ENCODE measurements at regions not wholly inside any gene's neighbourhood (a gene's known extent, or its start where the extent isn't known, plus 50 kb on each side); places are given as distances from the start of the nearest gene placed in this dataset.

DNA sequence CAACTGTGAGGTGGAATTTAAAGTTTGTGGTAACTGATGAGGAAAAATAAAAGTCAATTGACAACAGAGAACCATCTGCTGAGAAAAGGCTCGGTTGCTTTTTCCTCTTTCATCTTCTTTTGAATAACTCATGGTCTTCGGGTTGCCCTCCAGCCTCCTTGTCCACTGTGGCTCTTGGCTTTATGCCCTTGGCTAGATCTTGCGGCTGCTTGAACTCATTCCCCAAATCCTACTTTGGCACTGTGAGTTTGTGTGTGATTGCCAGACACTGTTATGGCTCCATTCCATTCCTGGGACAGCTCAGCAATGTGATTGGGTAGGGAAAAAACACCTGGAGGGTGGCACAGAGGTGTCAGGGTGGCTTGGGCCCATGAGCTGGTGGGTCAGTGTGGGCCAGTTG, 387.4 kb downstream of the DLEU7 start:
- Histone ChIP-seq H3K9me3 (ENCODE audit: control insufficient read depth in 2 of 2, insufficient read depth in 1 of 2, low read depth in 1 of 2, low read length in 1 of 2) (no peaks in the 10 kb centered on the region), H3K4me3 (ENCODE audit: low read depth in 1 of 2, low read length in 2 of 2) (no peak overlapping the region), H3K36me3 (ENCODE audit: control insufficient read depth in 2 of 2, insufficient read depth in 2 of 2, low read length in 1 of 2) (no peaks in the 10 kb centered on the region), H3K4me1 (ENCODE audit: control insufficient read depth in 2 of 2, insufficient read depth in 2 of 2, low read length in 1 of 2) (peaks cover 0 to 11% of the 10 kb centered on the region in 2 donors), H3K27ac (ENCODE audit: low read depth in 2 of 2, low read length in 1 of 2) (no peak overlapping the region), H3K27me3 (ENCODE audit: control insufficient read depth in 1 of 2, insufficient read depth in 2 of 2, low read length in 2 of 2) (peaks cover 0 to 4% of the 10 kb centered on the region in 2 donors)
- WGBS, 2 donors, result 33 to 44% methylated on average over 3 of the region's 3 CpGs

DNA sequence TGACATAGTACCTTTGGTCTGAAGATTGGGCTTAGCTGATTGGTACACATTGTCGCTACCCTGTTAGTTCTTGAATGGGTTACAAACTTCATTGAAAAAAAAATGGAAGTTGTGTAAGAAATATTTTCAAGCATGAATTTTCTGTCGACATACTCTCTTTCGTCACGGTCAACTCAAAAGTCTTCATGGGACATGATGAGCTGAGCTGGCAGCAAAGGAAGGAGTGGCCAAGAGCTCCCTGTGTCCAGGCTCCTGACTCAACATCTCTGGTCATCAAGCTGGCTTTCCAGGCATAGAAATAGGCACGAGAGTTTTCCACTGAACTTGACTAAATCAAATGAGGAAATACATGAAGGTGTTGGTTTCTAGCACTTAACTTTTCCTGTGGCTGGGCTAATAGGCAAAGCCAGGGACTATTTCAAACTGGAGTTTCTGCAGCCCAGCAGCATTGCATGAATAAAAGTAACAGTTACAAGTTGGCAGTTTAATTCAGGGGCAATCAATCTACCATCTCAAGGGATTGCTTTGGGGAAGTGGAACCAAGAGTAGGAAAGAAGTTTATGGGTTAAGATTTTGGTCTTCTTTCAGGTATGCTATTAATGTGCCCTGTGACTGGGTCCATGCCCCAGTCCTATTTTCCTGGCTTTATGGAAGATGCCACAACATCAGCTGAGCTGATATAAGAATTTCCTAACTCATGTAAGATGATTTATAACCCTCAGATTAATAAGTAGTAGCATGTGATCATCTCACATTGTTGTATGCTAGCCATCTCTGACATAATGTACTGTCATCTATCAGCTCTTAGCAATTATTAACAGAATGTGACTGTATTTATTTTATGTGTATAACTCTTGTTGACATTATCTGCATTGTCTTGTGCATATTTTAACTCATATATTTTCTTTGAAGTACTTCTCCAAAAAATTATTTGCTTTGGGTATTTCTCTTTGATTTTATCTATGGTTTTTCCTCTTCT, 385.8 kb downstream of the DLEU7 start:
- Histone ChIP-seq H3K9me3 (ENCODE audit: control insufficient read depth in 2 of 2, insufficient read depth in 1 of 2, low read depth in 1 of 2, low read length in 1 of 2) (no peaks in the 10 kb centered on the region), H3K27ac (ENCODE audit: low read depth in 2 of 2, low read length in 1 of 2) (no peak overlapping the region), H3K4me3 (ENCODE audit: low read depth in 1 of 2, low read length in 2 of 2) (no peak overlapping the region), H3K36me3 (ENCODE audit: control insufficient read depth in 2 of 2, insufficient read depth in 2 of 2, low read length in 1 of 2) (no peaks in the 10 kb centered on the region), H3K4me1 (ENCODE audit: control insufficient read depth in 2 of 2, insufficient read depth in 2 of 2, low read length in 1 of 2) (peaks cover 0 to 6% of the 10 kb centered on the region in 2 donors), H3K27me3 (ENCODE audit: control insufficient read depth in 1 of 2, insufficient read depth in 2 of 2, low read length in 2 of 2) (peaks cover 0 to 4% of the 10 kb centered on the region in 2 donors)
- 91 to 92% methylated on average over 5 of the region's 5 CpGs for WGBS, 2 donors

DNA sequence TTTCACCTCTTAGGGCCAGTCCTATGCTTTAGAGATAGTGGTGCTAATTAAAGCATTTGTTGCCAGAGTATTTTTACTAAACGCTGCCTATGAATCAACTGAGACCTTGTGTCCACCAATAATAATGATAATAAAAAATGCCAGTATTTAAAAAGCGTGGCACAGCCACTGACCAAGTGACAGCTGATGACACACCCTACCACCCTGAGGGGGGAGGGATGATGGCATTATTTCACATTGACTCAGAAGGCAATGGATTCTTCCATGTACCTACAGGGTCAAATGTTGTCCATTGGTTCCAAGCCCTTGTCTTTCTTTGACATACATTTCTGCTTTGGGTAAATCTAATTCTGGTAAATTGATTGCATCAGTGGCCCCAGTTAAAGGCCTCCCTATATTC, 384.4 kb downstream of the DLEU7 start:
- Histone ChIP-seq H3K4me3 (ENCODE audit: low read depth in 1 of 2, low read length in 2 of 2) (no peak overlapping the region), H3K27ac (ENCODE audit: low read depth in 2 of 2, low read length in 1 of 2) (no peak overlapping the region), H3K4me1 (ENCODE audit: control insufficient read depth in 2 of 2, insufficient read depth in 2 of 2, low read length in 1 of 2) (peaks cover 0 to 3% of the 10 kb centered on the region in 2 donors), H3K9me3 (ENCODE audit: control insufficient read depth in 2 of 2, insufficient read depth in 1 of 2, low read depth in 1 of 2, low read length in 1 of 2) (no peaks in the 10 kb centered on the region), H3K27me3 (ENCODE audit: control insufficient read depth in 1 of 2, insufficient read depth in 2 of 2, low read length in 2 of 2) (peaks cover 0 to 4% of the 10 kb centered on the region in 2 donors), H3K36me3 (ENCODE audit: control insufficient read depth in 2 of 2, insufficient read depth in 2 of 2, low read length in 1 of 2) (no peaks in the 10 kb centered on the region)
- WGBS, 2 donors, result 92 to 93% methylated on average over 2 of the region's 2 CpGs

DNA sequence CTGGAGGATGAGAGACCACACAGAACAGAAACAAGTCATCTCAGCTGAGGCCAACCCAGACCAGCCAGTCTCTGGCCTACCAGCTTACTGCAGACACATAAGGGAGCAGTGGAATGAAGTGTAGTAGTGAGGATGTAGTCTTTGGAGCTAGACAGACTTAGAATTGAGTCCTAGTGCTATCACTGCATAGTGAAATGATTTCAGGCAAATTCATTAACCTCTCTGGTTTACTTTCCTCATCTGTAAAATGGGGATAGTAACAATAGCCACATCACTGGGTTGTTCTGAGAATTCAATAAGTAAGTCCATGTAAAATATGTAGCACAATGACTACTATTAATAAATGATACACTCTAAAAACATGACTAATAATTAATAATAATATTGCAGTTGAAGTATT, 383.8 kb downstream of the DLEU7 start:
- no peaks in the 10 kb centered on the region for H3K9me3 ChIP-seq (ENCODE audit: control insufficient read depth in 2 of 2, insufficient read depth in 1 of 2, low read depth in 1 of 2, low read length in 1 of 2)
- peaks cover 0 to 4% of the 10 kb centered on the region in 2 donors for H3K27me3 ChIP-seq (ENCODE audit: control insufficient read depth in 1 of 2, insufficient read depth in 2 of 2, low read length in 2 of 2)
- peaks cover 0 to 3% of the 10 kb centered on the region in 2 donors for H3K4me1 ChIP-seq (ENCODE audit: control insufficient read depth in 2 of 2, insufficient read depth in 2 of 2, low read length in 1 of 2)
- H3K27ac ChIP-seq (ENCODE audit: low read depth in 2 of 2, low read length in 1 of 2), result no peak overlapping the region
- no peaks in the 10 kb centered on the region for H3K36me3 ChIP-seq (ENCODE audit: control insufficient read depth in 2 of 2, insufficient read depth in 2 of 2, low read length in 1 of 2)
- no peak overlapping the region for H3K4me3 ChIP-seq (ENCODE audit: low read depth in 1 of 2, low read length in 2 of 2)

DNA sequence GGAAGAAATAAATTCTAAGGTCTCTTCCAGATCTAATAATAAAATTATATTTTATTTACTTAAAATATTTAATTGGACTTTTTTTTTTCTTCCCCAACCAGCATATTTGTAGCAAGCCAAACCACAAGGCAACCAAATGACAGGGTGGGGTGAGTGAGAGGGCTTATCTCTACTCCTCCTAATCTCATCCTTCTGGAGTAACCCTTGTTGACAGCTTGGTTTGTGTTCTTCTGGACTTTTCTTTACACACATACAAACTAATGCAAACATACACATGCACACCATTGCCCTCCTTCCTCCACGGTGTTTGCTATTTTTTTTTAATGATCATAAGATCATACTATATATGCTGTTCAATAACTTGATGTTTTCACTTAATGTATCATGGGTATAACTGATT, 383.1 kb downstream of the DLEU7 start:
- no peaks in the 10 kb centered on the region for H3K9me3 ChIP-seq (ENCODE audit: control insufficient read depth in 2 of 2, insufficient read depth in 1 of 2, low read depth in 1 of 2, low read length in 1 of 2)
- 74 to 78% methylated on average over 1 of the region's 1 CpG for WGBS, 2 donors

DNA sequence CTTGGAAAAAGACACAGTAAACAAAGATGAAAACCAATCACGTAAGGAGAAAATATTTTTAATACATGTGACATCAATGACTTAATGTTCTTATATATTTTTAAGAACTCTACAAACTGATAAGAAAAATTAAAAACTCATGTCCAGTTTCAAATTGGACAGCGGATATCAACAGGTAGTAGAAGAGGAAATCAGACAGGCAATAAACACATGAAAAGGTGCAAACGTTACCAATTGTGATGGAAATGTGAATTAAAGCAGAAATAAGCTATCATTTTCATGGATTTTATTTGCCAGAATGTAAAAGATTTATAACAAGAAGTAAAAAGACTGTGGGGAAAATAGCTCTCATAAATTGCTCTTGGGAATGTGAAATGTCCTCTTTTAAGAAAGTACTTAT, 382.3 kb downstream of the DLEU7 start:
- Histone ChIP-seq H3K4me1 (ENCODE audit: control insufficient read depth in 2 of 2, insufficient read depth in 2 of 2, low read length in 1 of 2) (peaks cover 0 to 2% of the 10 kb centered on the region in 2 donors), H3K27me3 (ENCODE audit: control insufficient read depth in 1 of 2, insufficient read depth in 2 of 2, low read length in 2 of 2) (peaks cover 0 to 4% of the 10 kb centered on the region in 2 donors), H3K36me3 (ENCODE audit: control insufficient read depth in 2 of 2, insufficient read depth in 2 of 2, low read length in 1 of 2) (no peaks in the 10 kb centered on the region), H3K4me3 (ENCODE audit: low read depth in 1 of 2, low read length in 2 of 2) (no peak overlapping the region), H3K27ac (ENCODE audit: low read depth in 2 of 2, low read length in 1 of 2) (no peak overlapping the region), H3K9me3 (ENCODE audit: control insufficient read depth in 2 of 2, insufficient read depth in 1 of 2, low read depth in 1 of 2, low read length in 1 of 2) (no peaks in the 10 kb centered on the region)
- 87 to 93% methylated on average over 3 of the region's 3 CpGs for WGBS, 2 donors

More for the DNA sequence above, 383.1 kb downstream of the DLEU7 start:
- peaks cover 0 to 4% of the 10 kb centered on the region in 2 donors for H3K27me3 ChIP-seq (ENCODE audit: control insufficient read depth in 1 of 2, insufficient read depth in 2 of 2, low read length in 2 of 2)
- no peak overlapping the region for H3K27ac ChIP-seq (ENCODE audit: low read depth in 2 of 2, low read length in 1 of 2)
- no peaks in the 10 kb centered on the region for H3K36me3 ChIP-seq (ENCODE audit: control insufficient read depth in 2 of 2, insufficient read depth in 2 of 2, low read length in 1 of 2)
- H3K4me3 ChIP-seq (ENCODE audit: low read depth in 1 of 2, low read length in 2 of 2), result no peak overlapping the region
- peaks cover 0 to 3% of the 10 kb centered on the region in 2 donors for H3K4me1 ChIP-seq (ENCODE audit: control insufficient read depth in 2 of 2, insufficient read depth in 2 of 2, low read length in 1 of 2)

DNA sequence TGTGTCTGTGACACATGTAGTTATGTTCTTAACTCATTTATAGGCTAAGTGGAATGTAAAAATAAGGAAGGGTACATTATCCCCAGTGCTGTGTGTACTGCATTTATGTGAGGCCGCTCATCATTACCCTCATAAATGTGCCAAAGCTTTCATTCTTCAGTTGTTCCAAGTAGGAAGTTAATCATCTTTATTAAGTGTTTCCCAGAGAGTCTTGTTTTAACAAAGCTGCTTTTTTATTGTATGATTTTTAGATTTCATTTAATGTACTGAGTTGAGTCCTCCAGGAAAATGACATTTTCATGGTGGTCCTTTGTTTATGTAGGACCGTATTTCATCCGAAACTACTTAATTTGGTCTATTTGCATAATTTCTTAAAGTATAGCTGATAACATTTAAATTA, 379.8 kb downstream of the DLEU7 start:
- H3K9me3 ChIP-seq (ENCODE audit: control insufficient read depth in 2 of 2, insufficient read depth in 1 of 2, low read depth in 1 of 2, low read length in 1 of 2), result no peaks in the 10 kb centered on the region
- no peaks in the 10 kb centered on the region for H3K36me3 ChIP-seq (ENCODE audit: control insufficient read depth in 2 of 2, insufficient read depth in 2 of 2, low read length in 1 of 2)
- no peak overlapping the region for H3K27ac ChIP-seq (ENCODE audit: low read depth in 2 of 2, low read length in 1 of 2)
- H3K4me1 ChIP-seq (ENCODE audit: control insufficient read depth in 2 of 2, insufficient read depth in 2 of 2, low read length in 1 of 2), result no peaks in the 10 kb centered on the region
- H3K27me3 ChIP-seq (ENCODE audit: control insufficient read depth in 1 of 2, insufficient read depth in 2 of 2, low read length in 2 of 2), result peaks cover 0 to 4% of the 10 kb centered on the region in 2 donors
- H3K4me3 ChIP-seq (ENCODE audit: low read depth in 1 of 2, low read length in 2 of 2), result no peak overlapping the region
- WGBS, 2 donors, result 87 to 92% methylated on average over 3 of the region's 3 CpGs

DNA sequence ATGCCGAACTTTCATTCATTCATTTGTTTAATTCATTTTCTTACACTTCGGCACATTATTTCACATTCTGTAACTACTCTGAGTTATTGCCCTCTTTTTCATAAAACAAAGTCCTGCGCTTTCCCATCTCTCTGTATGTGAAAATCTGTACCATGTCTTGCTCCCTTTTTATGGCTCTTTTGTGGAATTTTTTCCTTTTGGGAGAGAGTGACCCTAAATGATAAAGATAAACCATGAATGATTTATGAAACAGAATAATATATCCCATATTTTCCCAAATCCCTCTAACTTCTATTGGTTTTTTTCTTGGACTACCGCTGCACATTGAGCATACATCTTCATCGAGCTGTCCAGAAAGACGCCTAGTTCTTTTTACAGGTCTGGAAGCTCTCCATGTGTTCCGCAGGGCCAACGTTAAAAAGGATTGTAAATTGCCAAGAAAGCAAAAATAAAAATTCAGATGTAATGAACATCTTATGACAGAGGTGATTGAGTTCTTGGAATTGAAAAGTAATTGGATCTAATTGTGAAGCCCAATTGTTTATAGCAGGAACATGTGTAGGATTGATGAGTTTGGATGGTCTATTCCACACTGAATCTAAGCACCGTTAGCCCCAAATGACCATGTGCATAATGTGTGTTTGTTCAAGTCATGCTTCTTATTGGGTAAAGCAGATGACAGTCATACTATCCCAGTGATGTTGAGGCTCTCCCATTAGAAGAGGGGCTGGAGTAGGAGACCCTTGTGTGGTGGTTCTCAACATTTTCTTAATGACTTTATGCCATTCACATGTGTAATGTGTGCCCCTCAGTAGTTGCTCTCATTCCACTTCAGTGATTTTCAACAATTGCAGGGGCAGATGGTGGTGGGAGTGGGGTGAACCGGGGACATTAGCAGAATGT, 378.9 kb downstream of the DLEU7 start:
- 89 to 91% methylated on average over 10 of the region's 10 CpGs for WGBS, 2 donors
- no peaks in the 10 kb centered on the region for H3K9me3 ChIP-seq (ENCODE audit: control insufficient read depth in 2 of 2, insufficient read depth in 1 of 2, low read depth in 1 of 2, low read length in 1 of 2)
- no peak overlapping the region for H3K4me3 ChIP-seq (ENCODE audit: low read depth in 1 of 2, low read length in 2 of 2)
- no peaks in the 10 kb centered on the region for H3K4me1 ChIP-seq (ENCODE audit: control insufficient read depth in 2 of 2, insufficient read depth in 2 of 2, low read length in 1 of 2)
- H3K27ac ChIP-seq (ENCODE audit: low read depth in 2 of 2, low read length in 1 of 2), result no peak overlapping the region
- no peaks in the 10 kb centered on the region for H3K36me3 ChIP-seq (ENCODE audit: control insufficient read depth in 2 of 2, insufficient read depth in 2 of 2, low read length in 1 of 2)
- H3K27me3 ChIP-seq (ENCODE audit: control insufficient read depth in 1 of 2, insufficient read depth in 2 of 2, low read length in 2 of 2), result peaks cover 0 to under 1% of the 10 kb centered on the region in 2 donors

DNA sequence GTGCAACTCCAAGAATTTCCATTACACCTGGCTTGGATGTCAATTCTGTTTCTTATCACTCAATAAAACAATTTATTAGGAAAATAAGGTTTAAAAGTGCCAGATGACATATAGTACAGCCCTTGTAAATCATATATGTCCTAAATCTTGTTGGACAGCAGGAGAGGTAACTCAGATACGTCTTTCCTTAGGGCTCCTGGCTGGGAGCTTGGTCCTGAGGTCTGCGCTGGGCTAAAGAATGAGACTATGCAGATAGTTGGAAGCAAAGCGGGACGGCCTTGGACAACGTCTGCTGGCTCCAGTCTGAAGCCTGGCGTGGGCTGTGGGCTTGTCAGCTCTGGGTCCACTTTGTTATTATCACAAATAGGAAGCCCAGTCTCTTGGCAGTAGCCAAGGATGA, 377.0 kb downstream of the DLEU7 start:
- Histone ChIP-seq H3K27ac (ENCODE audit: low read depth in 2 of 2, low read length in 1 of 2) (no peak overlapping the region), H3K27me3 (ENCODE audit: control insufficient read depth in 1 of 2, insufficient read depth in 2 of 2, low read length in 2 of 2) (no peaks in the 10 kb centered on the region), H3K4me1 (ENCODE audit: control insufficient read depth in 2 of 2, insufficient read depth in 2 of 2, low read length in 1 of 2) (no peaks in the 10 kb centered on the region), H3K36me3 (ENCODE audit: control insufficient read depth in 2 of 2, insufficient read depth in 2 of 2, low read length in 1 of 2) (no peaks in the 10 kb centered on the region), H3K9me3 (ENCODE audit: control insufficient read depth in 2 of 2, insufficient read depth in 1 of 2, low read depth in 1 of 2, low read length in 1 of 2) (no peaks in the 10 kb centered on the region), H3K4me3 (ENCODE audit: low read depth in 1 of 2, low read length in 2 of 2) (no peak overlapping the region)
- 86 to 88% methylated on average over 6 of the region's 6 CpGs for WGBS, 2 donors
